ENCODE measurements at regions not wholly inside any gene's neighbourhood (a gene's known extent, or its start where the extent isn't known, plus 50 kb on each side); places are given as distances from the start of the nearest gene placed in this dataset.

DNA sequence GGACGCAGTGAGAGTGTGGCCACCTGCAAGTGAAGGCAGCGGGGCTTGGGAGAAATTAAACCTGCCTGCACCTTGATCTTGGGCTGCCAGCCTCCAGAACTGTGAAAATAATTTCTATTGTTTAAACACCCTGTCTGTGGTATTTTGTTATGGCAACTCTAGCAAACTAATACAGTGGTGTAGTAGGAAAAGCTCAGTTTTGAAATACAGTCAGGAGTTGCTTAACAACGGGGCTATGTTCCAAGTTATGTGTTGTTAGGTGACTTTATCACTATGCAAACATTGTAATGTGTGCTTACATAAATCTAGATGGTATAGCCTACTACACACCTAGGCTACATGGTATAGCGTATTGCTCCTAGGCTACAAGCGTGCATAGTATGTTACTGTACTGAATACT lies 93.4 kb upstream of the FN1 start (continued):
- TF ChIP-seq ZNF556 (CRISPR knock-in tag; IDR thresholded peaks at IDR 0.05; ENCODE audit: borderline replicate concordance) (no peak), SP140L (CRISPR knock-in tag; IDR thresholded peaks at IDR 0.05; ENCODE audit: borderline replicate concordance) (no peak), FOXP1 (IDR thresholded peaks at IDR 0.05) (no peak), FOXP1 (CRISPR knock-in tag; IDR thresholded peaks at IDR 0.05) (peak; percentile 55), TOE1 (CRISPR knock-in tag; IDR thresholded peaks at IDR 0.05) (no peak), ZNF3 (CRISPR knock-in tag; IDR thresholded peaks at IDR 0.05) (no peak), ZNF224 (CRISPR knock-in tag; IDR thresholded peaks at IDR 0.05) (no peak), TAF15 (IDR thresholded peaks at IDR 0.05; ENCODE audit: low read depth, low read length, poor library complexity, severe bottlenecking) (no peak), ZNF510 (CRISPR knock-in tag; IDR thresholded peaks at IDR 0.05; ENCODE audit: low read depth) (no peak), KLF13 (CRISPR knock-in tag; IDR thresholded peaks at IDR 0.05) (no peak)
- TF ChIP-seq, protein P1, sequence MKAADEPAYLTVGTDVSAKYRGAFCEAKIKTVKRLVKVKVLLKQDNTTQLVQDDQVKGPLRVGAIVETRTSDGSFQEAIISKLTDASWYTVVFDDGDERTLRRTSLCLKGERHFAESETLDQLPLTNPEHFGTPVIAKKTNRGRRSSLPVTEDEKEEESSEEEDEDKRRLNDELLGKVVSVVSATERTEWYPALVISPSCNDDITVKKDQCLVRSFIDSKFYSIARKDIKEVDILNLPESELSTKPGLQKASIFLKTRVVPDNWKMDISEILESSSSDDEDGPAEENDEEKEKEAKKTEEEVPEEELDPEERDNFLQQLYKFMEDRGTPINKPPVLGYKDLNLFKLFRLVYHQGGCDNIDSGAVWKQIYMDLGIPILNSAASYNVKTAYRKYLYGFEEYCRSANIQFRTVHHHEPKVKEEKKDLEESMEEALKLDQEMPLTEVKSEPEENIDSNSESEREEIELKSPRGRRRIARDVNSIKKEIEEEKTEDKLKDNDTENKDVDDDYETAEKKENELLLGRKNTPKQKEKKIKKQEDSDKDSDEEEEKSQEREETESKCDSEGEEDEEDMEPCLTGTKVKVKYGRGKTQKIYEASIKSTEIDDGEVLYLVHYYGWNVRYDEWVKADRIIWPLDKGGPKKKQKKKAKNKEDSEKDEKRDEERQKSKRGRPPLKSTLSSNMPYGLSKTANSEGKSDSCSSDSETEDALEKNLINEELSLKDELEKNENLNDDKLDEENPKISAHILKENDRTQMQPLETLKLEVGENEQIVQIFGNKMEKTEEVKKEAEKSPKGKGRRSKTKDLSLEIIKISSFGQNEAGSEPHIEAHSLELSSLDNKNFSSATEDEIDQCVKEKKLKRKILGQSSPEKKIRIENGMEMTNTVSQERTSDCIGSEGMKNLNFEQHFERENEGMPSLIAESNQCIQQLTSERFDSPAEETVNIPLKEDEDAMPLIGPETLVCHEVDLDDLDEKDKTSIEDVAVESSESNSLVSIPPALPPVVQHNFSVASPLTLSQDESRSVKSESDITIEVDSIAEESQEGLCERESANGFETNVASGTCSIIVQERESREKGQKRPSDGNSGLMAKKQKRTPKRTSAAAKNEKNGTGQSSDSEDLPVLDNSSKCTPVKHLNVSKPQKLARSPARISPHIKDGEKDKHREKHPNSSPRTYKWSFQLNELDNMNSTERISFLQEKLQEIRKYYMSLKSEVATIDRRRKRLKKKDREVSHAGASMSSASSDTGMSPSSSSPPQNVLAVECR (CRISPR knock-in tag; IDR thresholded peaks at IDR 0.05; ENCODE audit: borderline replicate concordance), result no peak
- TF ChIP-seq, protein P2, sequence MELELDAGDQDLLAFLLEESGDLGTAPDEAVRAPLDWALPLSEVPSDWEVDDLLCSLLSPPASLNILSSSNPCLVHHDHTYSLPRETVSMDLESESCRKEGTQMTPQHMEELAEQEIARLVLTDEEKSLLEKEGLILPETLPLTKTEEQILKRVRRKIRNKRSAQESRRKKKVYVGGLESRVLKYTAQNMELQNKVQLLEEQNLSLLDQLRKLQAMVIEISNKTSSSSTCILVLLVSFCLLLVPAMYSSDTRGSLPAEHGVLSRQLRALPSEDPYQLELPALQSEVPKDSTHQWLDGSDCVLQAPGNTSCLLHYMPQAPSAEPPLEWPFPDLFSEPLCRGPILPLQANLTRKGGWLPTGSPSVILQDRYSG (CRISPR knock-in tag; IDR thresholded peaks at IDR 0.05), result no peak
- TF ChIP-seq, protein P3, sequence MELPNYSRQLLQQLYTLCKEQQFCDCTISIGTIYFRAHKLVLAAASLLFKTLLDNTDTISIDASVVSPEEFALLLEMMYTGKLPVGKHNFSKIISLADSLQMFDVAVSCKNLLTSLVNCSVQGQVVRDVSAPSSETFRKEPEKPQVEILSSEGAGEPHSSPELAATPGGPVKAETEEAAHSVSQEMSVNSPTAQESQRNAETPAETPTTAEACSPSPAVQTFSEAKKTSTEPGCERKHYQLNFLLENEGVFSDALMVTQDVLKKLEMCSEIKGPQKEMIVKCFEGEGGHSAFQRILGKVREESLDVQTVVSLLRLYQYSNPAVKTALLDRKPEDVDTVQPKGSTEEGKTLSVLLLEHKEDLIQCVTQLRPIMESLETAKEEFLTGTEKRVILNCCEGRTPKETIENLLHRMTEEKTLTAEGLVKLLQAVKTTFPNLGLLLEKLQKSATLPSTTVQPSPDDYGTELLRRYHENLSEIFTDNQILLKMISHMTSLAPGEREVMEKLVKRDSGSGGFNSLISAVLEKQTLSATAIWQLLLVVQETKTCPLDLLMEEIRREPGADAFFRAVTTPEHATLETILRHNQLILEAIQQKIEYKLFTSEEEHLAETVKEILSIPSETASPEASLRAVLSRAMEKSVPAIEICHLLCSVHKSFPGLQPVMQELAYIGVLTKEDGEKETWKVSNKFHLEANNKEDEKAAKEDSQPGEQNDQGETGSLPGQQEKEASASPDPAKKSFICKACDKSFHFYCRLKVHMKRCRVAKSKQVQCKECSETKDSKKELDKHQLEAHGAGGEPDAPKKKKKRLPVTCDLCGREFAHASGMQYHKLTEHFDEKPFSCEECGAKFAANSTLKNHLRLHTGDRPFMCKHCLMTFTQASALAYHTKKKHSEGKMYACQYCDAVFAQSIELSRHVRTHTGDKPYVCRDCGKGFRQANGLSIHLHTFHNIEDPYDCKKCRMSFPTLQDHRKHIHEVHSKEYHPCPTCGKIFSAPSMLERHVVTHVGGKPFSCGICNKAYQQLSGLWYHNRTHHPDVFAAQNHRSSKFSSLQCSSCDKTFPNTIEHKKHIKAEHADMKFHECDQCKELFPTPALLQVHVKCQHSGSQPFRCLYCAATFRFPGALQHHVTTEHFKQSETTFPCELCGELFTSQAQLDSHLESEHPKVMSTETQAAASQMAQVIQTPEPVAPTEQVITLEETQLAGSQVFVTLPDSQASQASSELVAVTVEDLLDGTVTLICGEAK (IDR thresholded peaks at IDR 0.05), result no peak
- TF ChIP-seq, protein P3 (CRISPR knock-in tag; IDR thresholded peaks at IDR 0.05), result no peak
- TF ChIP-seq, protein P4, sequence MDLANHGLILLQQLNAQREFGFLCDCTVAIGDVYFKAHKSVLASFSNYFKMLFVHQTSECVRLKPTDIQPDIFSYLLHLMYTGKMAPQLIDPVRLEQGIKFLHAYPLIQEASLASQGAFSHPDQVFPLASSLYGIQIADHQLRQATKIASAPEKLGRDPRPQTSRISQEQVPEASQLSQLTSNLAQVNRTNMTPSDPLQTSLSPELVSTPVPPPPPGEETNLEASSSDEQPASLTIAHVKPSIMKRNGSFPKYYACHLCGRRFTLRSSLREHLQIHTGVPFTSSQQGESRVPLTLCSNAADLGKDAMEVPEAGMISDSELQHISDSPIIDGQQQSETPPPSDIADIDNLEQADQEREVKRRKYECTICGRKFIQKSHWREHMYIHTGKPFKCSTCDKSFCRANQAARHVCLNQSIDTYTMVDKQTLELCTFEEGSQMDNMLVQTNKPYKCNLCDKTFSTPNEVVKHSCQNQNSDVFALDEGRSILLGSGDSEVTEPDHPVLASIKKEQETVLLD (CRISPR knock-in tag; IDR thresholded peaks at IDR 0.05; ENCODE audit: low read depth), result no peak

Data from HepG2 (cell line).